CD4-positive, alpha-beta T cell treated with Interferon alpha-2 for 1 hour (primary cell): ENCODE measurements at regions not wholly inside any gene's neighbourhood (a gene's known extent, or its start where the extent isn't known, plus 50 kb on each side); places are given as distances from the start of the nearest gene placed in this dataset.

Experiments
- DNase-seq, 2 donors: peaks; one replicate each; pipeline ENCODE4 v3.0.0-alpha.2; 2020 to 2022

DNA sequence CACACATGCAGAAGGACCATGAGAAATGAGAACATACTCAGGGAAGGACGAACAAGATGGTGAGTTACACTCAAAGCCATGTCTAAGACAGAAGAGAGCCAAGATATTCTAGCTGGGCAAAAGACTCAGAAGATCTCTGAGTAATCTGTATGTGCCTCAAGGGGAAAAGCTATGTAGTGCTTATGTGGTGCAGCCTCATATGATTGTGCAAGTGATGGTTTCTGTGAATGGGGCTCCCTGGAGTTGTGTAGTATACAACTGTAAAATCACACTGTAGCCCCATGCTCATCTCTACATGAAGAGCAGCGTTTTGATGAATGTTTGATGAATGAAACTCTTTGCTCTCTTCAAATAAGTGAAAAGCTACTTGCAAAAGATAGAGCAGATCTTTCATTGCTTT, 57.5 kb downstream of the OSR1 start:
- no peak for DNase-seq

- no peak for DNase-seq
Observed at GRCh38 chr2:19299522-19299921, 58.9 kb downstream of the OSR1 start.

- DNase-seq = no peak
Observed at GRCh38 chr2:19299032-19299431, 59.4 kb downstream of the OSR1 start.

DNA sequence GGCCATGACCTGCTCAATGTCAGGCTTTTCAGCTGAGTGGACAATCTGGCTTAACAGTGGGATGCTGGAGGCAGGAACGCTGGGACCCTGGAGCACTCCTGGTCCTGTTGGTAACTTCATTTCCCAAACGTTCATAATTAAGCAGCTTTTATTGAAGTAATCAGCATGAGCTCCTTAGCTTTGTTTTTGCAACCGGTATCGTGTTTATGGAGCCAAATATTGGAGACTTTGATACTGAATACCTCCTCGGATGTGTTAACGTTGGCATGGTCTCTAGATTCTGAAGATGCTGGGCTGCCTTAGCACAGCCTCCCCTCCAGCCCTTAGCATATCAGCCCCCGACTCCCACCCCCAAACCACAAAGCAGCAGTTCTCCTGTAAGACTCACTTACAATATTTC, 60.7 kb downstream of the OSR1 start:
- no peak for DNase-seq

- DNase-seq = no peak
Observed at GRCh38 chr2:19295998-19296502, 62.4 kb downstream of the OSR1 start.

- no peak for DNase-seq
Observed at GRCh38 chr2:19292007-19292406, 66.4 kb downstream of the OSR1 start.

GRCh38 chr2:19288291-19288690, 70.1 kb downstream of the OSR1 start:
- no peak for DNase-seq

DNA sequence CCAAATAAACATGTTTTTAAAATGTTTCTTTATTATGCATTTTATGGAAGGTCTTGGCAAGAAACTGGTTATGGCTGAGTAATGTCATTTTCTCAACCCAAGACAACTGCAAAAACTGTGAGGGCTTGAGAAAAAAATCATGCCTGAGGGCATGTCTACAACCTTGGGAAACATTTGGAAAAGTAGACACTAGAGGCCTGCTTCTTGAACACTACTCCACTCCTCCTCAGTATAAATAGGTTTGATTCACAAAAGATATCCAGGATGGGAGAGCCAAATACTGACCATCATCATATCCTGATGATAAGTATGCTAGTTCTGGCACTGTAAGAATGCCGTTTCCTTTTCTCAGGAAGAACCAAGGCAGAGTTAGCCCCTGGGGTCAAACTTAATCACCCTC, 71.1 kb downstream of the OSR1 start:
- DNase-seq = no peak

DNA sequence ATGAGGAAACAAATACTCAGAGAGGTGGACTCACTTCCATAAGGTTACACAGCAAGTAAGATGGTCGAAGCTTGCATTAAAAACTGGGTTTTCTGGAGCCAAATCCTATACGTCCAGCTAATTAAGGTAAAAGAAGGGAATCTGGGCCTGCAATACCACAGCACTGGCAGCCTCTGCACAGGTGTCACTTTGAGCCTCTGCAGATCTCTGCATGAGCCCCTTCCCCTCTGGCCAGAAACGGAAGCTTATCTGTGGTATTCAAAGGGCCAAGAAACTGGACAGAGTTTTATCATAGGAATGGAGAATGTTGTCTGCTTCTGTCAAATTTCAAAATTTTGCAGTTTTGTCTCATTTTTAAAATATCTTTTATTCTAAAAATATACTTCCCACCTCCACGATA, 76.1 kb downstream of the OSR1 start:
- DNase-seq = no peak

DNA sequence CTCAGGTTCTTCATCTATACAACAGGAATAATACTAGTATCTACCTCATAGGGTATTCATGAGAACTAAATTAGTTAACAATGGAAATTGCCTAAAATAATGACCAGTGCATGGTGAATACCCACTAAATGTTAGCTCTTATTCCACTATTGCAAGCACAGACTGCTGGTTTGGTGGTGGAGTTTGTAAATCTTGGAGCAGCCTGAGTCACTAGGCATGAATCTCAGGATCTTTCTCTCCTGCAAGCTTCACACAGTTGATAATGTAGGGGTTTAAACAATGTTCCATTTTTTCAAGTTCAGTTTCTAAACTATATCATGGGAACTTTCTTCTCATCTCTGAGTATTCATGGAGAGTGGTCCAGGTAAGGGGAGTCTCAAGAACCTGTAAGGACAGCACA, 84.0 kb downstream of the OSR1 start:
- no peak for DNase-seq

GRCh38 chr2:19272941-19273470, 85.4 kb downstream of the OSR1 start:
- DNase-seq = no peak

DNA sequence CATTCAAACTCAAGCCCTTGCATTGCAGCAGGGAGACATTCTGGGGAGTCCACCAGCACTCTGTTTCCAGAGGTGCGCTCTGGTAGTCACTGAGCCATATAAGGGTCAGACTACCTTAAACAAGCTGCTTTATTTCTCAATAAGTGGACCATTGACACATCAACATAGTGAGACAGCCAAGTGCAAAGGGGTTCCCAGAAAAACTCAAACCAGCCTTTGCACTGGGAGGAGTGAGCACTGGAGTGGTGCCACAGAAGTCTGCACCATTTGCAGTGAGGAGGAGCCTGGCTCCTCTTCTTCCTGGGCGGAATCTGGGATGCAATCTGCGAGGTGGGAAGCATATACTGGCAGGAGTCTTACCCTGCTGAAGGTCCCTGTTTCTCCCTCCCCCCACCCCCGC, 86.4 kb downstream of the OSR1 start:
- DNase-seq = no peak

GRCh38 chr2:19264852-19265251, 93.6 kb downstream of the OSR1 start:
- no peak for DNase-seq

DNA sequence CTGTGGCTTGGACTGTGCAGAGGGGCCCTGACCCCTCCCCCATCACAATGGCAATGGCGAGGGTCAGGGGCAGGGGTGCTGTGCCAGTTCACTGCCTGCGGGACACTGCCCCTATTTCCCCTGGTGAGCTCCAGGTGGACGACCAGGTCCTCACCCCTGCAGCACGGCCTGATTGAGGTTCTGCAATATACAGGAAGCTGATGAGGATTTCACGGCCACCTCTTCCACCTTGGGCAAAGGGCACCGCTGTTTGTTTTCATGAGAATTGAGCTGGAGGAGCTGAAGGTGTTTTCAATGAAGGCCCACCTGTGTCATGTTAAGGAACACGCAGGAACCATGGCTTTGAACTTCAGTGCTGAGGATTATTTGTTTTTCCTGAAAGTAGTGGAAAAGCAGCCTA, 96.3 kb downstream of the OSR1 start:
- no peak for DNase-seq

DNA sequence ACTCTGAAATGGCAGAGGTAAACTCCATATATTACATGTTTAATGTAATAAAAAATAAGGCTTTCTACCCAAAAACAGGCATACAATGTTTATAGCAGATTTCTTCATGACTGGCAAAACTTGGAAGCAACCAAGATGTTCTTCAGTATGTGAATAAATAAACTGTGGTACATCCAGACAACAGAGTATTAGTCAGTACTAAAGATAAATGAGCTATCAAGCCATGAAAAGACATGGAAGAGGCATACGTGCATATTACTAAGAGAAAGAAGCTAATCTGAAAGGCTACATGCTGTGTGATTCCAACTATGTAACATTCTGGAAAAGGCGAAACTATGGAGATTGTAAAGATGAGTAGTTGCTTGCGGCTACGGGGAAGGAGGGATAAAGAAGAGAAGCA, 97.4 kb downstream of the OSR1 start:
- DNase-seq = no peak

GRCh38 chr2:19256121-19256601, 102.3 kb downstream of the OSR1 start:
- DNase-seq = no peak

GRCh38 chr2:19255481-19255880, 102.9 kb downstream of the OSR1 start:
- DNase-seq = no peak

- DNase-seq = no peak
Observed at GRCh38 chr2:19251554-19251953, 106.9 kb downstream of the OSR1 start.

- no peak for DNase-seq
Observed at GRCh38 chr2:19250906-19251305, 107.5 kb downstream of the OSR1 start.

GRCh38 chr2:19247186-19247585, 111.2 kb downstream of the OSR1 start:
- DNase-seq = no peak

GRCh38 chr2:19246496-19246895, 111.9 kb downstream of the OSR1 start:
- no peak for DNase-seq

GRCh38 chr2:19244460-19245363, 113.7 kb downstream of the OSR1 start:
- DNase-seq = no peak

DNA sequence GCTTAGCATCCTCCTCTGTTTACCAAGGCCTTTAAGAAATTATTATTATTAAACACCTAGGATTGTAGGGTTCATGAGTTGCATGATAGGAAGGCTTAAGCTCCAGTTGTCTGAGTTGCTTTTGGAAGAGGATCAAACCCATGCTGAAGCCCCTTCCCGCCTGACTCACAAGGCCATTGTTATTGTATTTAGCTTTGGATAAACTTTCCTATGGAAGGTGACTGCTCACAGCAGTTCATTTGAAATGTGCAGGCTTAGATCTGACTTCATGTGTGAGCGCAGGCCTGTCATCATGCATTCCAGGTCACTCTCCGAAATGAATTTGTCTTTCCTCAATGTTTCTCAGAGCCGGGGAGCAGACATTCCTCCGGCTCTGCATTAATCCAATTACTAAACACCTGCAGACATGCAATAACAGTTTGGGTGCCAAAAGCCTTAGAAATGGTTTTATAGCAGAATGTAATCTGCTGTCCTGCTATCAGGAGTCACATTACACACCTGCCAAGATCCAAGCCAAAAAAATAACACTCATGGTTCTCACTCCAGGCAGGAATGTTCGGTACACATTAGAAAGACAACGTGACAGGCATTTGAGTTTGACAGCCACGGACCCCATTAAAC, 119.9 kb downstream of the OSR1 start:
- no peak for DNase-seq

DNA sequence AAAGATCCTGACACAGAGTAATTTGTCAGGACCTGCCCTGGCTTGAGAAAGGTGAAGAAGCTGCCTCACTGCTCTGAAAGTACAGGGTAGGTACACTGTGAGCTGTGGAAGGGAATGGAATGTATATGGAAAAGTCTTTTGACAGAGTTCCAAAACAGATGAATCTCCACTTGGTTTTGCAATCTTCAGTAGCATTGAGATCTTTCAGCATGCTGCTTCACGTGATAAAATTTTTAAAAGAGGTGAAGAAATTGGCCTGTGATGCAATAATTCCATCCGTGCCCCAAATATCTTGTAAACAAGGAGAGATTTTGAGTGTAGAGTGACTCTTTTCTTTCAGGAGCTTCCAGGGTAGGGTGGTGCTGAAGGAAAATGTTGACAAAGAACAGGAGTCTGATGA, 123.1 kb downstream of the OSR1 start:
- no peak for DNase-seq
